ENCODE measurements at regions not wholly inside any gene's neighbourhood (a gene's known extent, or its start where the extent isn't known, plus 50 kb on each side); places are given as distances from the start of the nearest gene placed in this dataset.
"Not testable (repeated sequence)": the region's sequence is repeated elsewhere in the genome, so short reads cannot be mapped to it uniquely, and the experiment has no call there.

DNA sequence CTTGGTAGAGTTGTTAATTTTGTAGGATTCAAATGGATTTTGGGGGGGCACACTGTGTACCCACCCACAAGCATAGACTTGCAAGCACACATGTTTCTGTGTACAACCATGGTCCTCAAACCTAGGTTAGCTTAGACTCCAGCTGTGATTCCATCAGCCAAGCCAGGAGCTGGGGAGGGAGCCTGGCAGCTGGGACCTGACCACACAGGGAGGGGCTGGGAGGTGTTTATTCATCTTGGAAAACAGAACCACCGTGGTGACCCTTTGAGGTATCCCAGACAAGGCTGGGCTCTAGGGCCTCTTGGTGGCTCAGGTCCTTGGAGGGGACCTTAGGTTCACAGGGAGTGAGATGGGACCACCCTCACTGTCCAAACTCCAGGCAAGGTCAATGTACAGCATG is 410.3 kb downstream of the NEBL start:
- Histone ChIP-seq H3K27me3 (no peaks in the 10 kb centered on the region), H3K27ac (no peak overlapping the region), H3K9me3 (no peaks in the 10 kb centered on the region), H3K4me1 (no peaks in the 10 kb centered on the region), H3K36me3 (no peaks in the 10 kb centered on the region), H3K4me3 (no peak overlapping the region)
- DNase-seq = no peak
- no peak for FAIRE-seq
- 37 to 55% methylated on average over 1 of the region's 1 CpG for WGBS, 2 donors
- ATAC-seq = no peak
- TF ChIP-seq, protein P1, sequence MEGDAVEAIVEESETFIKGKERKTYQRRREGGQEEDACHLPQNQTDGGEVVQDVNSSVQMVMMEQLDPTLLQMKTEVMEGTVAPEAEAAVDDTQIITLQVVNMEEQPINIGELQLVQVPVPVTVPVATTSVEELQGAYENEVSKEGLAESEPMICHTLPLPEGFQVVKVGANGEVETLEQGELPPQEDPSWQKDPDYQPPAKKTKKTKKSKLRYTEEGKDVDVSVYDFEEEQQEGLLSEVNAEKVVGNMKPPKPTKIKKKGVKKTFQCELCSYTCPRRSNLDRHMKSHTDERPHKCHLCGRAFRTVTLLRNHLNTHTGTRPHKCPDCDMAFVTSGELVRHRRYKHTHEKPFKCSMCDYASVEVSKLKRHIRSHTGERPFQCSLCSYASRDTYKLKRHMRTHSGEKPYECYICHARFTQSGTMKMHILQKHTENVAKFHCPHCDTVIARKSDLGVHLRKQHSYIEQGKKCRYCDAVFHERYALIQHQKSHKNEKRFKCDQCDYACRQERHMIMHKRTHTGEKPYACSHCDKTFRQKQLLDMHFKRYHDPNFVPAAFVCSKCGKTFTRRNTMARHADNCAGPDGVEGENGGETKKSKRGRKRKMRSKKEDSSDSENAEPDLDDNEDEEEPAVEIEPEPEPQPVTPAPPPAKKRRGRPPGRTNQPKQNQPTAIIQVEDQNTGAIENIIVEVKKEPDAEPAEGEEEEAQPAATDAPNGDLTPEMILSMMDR (IDR thresholded peaks at IDR 0.05) = no peak
- intact Hi-C loops (cut with DNase I) = no loop called here

DNA sequence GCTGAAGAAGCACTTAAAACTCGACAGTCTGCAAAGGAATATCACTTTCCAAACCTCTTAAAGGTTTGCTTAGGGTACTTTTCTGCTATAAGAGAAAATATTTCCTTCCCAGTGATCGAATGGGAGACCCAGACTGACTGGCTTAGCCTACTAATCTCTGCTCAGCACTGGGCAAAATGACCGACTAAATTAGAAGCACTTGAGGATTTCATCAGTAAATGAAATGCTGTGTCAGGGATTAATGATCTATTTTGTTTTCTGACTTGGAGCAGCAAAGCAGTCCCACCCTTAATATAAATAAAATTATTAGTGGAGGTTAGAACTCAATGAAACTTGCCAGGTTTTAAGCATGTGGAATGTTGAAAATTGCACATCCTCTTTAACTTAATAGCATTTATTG is 411.6 kb downstream of the NEBL start:
- intact Hi-C loops (cut with DNase I) = no loop called here
- Histone ChIP-seq H3K4me3 (no peak overlapping the region), H3K4me1 (no peaks in the 10 kb centered on the region), H3K27ac (no peak overlapping the region), H3K36me3 (no peaks in the 10 kb centered on the region), H3K9me3 (no peaks in the 10 kb centered on the region), H3K27me3 (no peaks in the 10 kb centered on the region)
- FAIRE-seq (no peak), ATAC-seq (no peak), DNase-seq (no peak)
- TF ChIP-seq, protein P1 (IDR thresholded peaks at IDR 0.05) = no peak
- 40 to 45% methylated on average over 3 of the region's 3 CpGs for WGBS, 2 donors

DNA sequence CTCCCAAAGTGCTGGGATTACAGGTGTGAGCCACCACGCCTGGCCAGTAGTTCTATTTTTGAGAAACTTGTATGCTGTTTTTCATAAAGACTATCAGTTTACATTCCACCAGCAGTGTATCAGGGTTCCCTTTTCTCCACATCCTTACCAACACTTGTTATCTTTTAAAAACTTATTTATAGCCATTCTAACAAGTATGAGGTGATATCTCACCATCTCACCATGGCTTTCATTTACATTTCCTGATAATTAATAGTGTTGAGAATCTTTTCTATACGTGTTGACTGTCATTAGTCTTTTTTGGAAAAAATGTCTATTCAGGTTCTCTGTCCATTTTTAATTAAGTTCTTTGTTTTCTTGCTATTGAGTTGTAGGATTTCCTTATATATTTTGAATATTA is 416.1 kb downstream of the NEBL start:
- no peak overlapping the region for H3K4me3 ChIP-seq
- TF ChIP-seq, protein P1 (IDR thresholded peaks at IDR 0.05) = no peak
- DNase-seq = no peak
- WGBS, 2 donors = 44 to 66% methylated on average over 2 of the region's 2 CpGs
- FAIRE-seq = no peak
- no peak for ATAC-seq
- no peaks in the 10 kb centered on the region for H3K4me1 ChIP-seq
- H3K9me3 ChIP-seq = no peaks in the 10 kb centered on the region
- no peaks in the 10 kb centered on the region for H3K27me3 ChIP-seq
- intact Hi-C loops (cut with DNase I) = no loop called here
- no peak overlapping the region for H3K27ac ChIP-seq
- H3K36me3 ChIP-seq = no peaks in the 10 kb centered on the region

DNA sequence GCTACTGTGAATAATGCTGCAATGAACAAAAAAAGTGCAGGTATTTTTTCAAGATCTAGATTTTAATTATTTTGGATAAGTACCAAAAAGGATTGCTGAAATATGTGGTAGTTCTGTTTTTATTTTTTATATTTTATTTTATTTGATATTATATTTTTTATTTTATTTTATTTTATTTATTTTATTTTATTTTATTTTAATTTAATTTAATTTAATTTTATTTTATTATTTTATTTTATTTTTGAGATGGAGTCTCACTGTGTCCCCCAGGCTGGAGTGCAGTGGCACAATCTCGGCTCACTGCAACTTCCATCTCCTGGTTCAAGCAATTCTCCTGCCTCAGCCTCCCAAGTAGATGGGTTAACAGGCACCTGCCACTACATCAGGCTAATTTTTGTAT is 416.5 kb downstream of the NEBL start:
- FAIRE-seq = peak; percentile 96
- DNase-seq; H3K4me3 ChIP-seq; H3K27me3 ChIP-seq; H3K36me3 ChIP-seq; H3K27ac ChIP-seq; intact Hi-C loops (cut with DNase I); H3K9me3 ChIP-seq; H3K4me1 ChIP-seq; ATAC-seq: not testable (repeated sequence)
- WGBS, 2 donors = 73 to 88% methylated on average over 1 of the region's 1 CpG

DNA sequence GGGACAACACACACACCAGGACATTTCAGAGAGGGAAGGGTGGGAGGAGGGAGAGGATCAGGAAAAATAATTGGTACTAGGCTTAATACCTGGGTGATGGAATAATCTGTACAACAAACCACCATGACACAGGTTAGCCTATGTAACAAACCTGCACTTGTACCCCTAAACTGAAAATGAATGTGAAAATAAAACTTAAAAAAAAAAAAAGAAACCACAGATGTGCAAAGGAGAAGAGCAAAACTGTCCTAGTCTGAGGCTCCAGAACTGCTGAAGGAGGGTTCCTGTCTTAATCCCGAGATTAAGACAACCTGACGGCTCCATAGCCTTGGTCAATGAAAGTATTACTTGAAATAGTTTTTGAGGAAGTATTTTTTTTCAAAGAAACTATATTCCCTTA is 423.0 kb downstream of the NEBL start:
- TF ChIP-seq, protein P1 (IDR thresholded peaks at IDR 0.05) = no peak
- WGBS, 2 donors = 59 to 60% methylated on average over 2 of the region's 2 CpGs

More for the DNA sequence above, 423.0 kb downstream of the NEBL start:
- ATAC-seq (no peak), FAIRE-seq (no peak), DNase-seq (no peak)
- no peaks in the 10 kb centered on the region for H3K4me1 ChIP-seq
- H3K36me3 ChIP-seq = no peaks in the 10 kb centered on the region
- intact Hi-C loops (cut with DNase I) = no loop called here
- no peak overlapping the region for H3K4me3 ChIP-seq
- no peaks in the 10 kb centered on the region for H3K9me3 ChIP-seq
- H3K27ac ChIP-seq = no peak overlapping the region
- no peaks in the 10 kb centered on the region for H3K27me3 ChIP-seq

Measured in pancreas (tissue), 10 donors.